GM23338 (cell line): ENCODE measurements at regions not wholly inside any gene's neighbourhood (a gene's known extent, or its start where the extent isn't known, plus 50 kb on each side); places are given as distances from the start of the nearest gene placed in this dataset.

ENCODE experiments used
- ATAC-seq: fragments of 200-7000 bp; cut with Tn5 transposase; 3 replicates; pipeline ENCODE4 v1.9.1; 2020
- DNase-seq: peaks from one replicate; pipeline ENCODE4 v3.0.0-alpha.2; 2015; ENCODE audit warnings: low spot score
- H2AFZ ChIP-seq: fragments of 200-600 bp; sonication (generic); 2 replicates; pipeline ENCODE4 v1.8.0; 2016; ENCODE audit warnings: antibody characterized with exemption, mild to moderate bottlenecking, moderate library complexity
- H3F3A ChIP-seq: fragments of 200-600 bp; sonication (generic); replicated peaks from 2 replicates; pipeline ENCODE4 v1.8.0; 2017; ENCODE audit warnings: antibody characterized with exemption, mixed run types, low read depth
- H3K27ac ChIP-seq: fragments of 200-600 bp; sonication (generic); 2 replicates; pipeline ENCODE4 v1.6.1; 2016; ENCODE audit warnings: low read depth
- H3K27me3 ChIP-seq: fragments of 200-600 bp; sonication (generic); 2 replicates; pipeline ENCODE4 v1.8.0; 2016; ENCODE audit warnings: mild to moderate bottlenecking, mixed run types, moderate library complexity; ENCODE audit not compliant: insufficient read depth
- H3K36me3 ChIP-seq: fragments of 200-600 bp; sonication (generic); 2 replicates; pipeline ENCODE4 v1.8.0; 2016; ENCODE audit warnings: mild to moderate bottlenecking; ENCODE audit not compliant: insufficient read depth
- H3K4me1 ChIP-seq: fragments of 200-600 bp; sonication (generic); 2 replicates; pipeline ENCODE4 v1.8.0; 2016; ENCODE audit warnings: mild to moderate bottlenecking, moderate library complexity; ENCODE audit not compliant: insufficient read depth
- H3K4me2 ChIP-seq: fragments of 200-600 bp; sonication (generic); 2 replicates; pipeline ENCODE4 v1.7.1; 2017; ENCODE audit warnings: mixed run types
- H3K4me3 ChIP-seq: fragments of 200-600 bp; sonication (generic); 2 replicates; pipeline ENCODE4 v1.6.1; 2016; ENCODE audit warnings: mixed run types
- H3K79me2 ChIP-seq: fragments of 200-600 bp; sonication (generic); replicated peaks from 2 replicates; pipeline ENCODE4 v1.8.0; 2017; ENCODE audit warnings: mild to moderate bottlenecking; ENCODE audit not compliant: insufficient read depth
- H3K9me2 ChIP-seq: fragments of 200-600 bp; sonication (generic); 2 replicates; pipeline ENCODE4 v1.8.0; 2017; ENCODE audit not compliant: insufficient read depth
- H4K20me1 ChIP-seq: fragments of 200-600 bp; sonication (generic); replicated peaks from 2 replicates; pipeline ENCODE4 v1.8.0; 2017; ENCODE audit warnings: mild to moderate bottlenecking; ENCODE audit not compliant: insufficient read depth
- H3K27ac Mint-ChIP-seq: 2 replicates; pipeline ENCODE4 v1.8.0; 2020; ENCODE audit warnings: inconsistent platforms, mild to moderate bottlenecking, moderate library complexity, mixed read lengths
- H3K27me3 Mint-ChIP-seq: 3 replicates; pipeline ENCODE4 v1.8.0; 2022; ENCODE audit warnings: low read depth, mild to moderate bottlenecking, moderate library complexity, mixed read lengths, inconsistent platforms; ENCODE audit not compliant: insufficient read depth, poor library complexity
- H3K36me3 Mint-ChIP-seq: 3 replicates; pipeline ENCODE4 v1.8.0; 2021; ENCODE audit warnings: low read depth, mild to moderate bottlenecking, inconsistent platforms, moderate library complexity, mixed read lengths
- H3K4me1 Mint-ChIP-seq: 3 replicates; pipeline ENCODE4 v1.8.0; 2020; ENCODE audit warnings: mild to moderate bottlenecking, inconsistent platforms, mixed read lengths
- H3K4me3 Mint-ChIP-seq: 3 replicates; pipeline ENCODE4 v1.8.0; 2021; ENCODE audit warnings: moderate library complexity, mild to moderate bottlenecking, inconsistent platforms, mixed read lengths
- H3K9me3 Mint-ChIP-seq: 3 replicates; pipeline ENCODE4 v1.8.0; 2020; ENCODE audit warnings: moderate library complexity, mild to moderate bottlenecking, inconsistent platforms, mixed read lengths
- CREB1 ChIP-seq: fragments of 250-450 bp; sonication (Bioruptor Pico); IDR thresholded peaks from 2 replicates; pipeline ENCODE4 v1.5.0; 2020; ENCODE audit warnings: low read depth, mild to moderate bottlenecking, moderate library complexity
- EZH2 ChIP-seq: fragments of 200-600 bp; sonication (generic); IDR thresholded peaks from one replicate; pipeline ENCODE4 v1.8.0; 2017; ENCODE audit warnings: antibody characterized with exemption, mild to moderate bottlenecking, low read depth; ENCODE audit not compliant: unreplicated experiment
- EZH2phosphoT487 ChIP-seq: fragments of 200-600 bp; sonication (generic); IDR thresholded peaks from one replicate; pipeline ENCODE4 v1.8.1; 2018; ENCODE audit warnings: antibody characterized with exemption; ENCODE audit not compliant: unreplicated experiment
- JUNB ChIP-seq: IDR thresholded peaks from one replicate; pipeline ENCODE4 v1.6.1; 2016; ENCODE audit warnings: antibody characterized with exemption; ENCODE audit not compliant: unreplicated experiment
- POLR2AphosphoS5 ChIP-seq: IDR thresholded peaks from 2 replicates; pipeline ENCODE4 v1.6.1; 2016; ENCODE audit warnings: antibody characterized with exemption, low read depth
- REST ChIP-seq: IDR thresholded peaks from one replicate; pipeline ENCODE4 v1.6.1; 2018; ENCODE audit warnings: antibody characterized with exemption; ENCODE audit not compliant: unreplicated experiment
- TF ChIP-seq, protein P1 (sequence below): fragments of 250-450 bp; sonication (Bioruptor Pico); IDR thresholded peaks from 2 replicates; pipeline ENCODE4 v1.5.0; 2020; ENCODE audit warnings: mild to moderate bottlenecking, moderate library complexity
- TF ChIP-seq, protein P2 (sequence below), 2 experiments: fragments of 200-600 bp in 1 of 2; sonication (generic) in 1 of 2; conservative IDR thresholded peaks; 2 replicates each; pipeline versions ENCODE4 v1.5.1 to v1.6.1; 2016 to 2017; ENCODE audit warnings: antibody characterized with exemption in 2 of 2, low read depth in 2 of 2, mild to moderate bottlenecking in 2 of 2, moderate library complexity in 1 of 2

GRCh38 chr13:72258340-72258981 lies 391.5 kb upstream of the DACH1 start:
- no peak overlapping the region for H3K27ac Mint-ChIP-seq
- DNase-seq (peak; percentile 52), ATAC-seq (peak; percentile 85)
- H3K9me3 Mint-ChIP-seq, result no peaks in the 10 kb centered on the region
- no peaks in the 10 kb centered on the region for H3K36me3 Mint-ChIP-seq
- no peak for TF ChIP-seq EZH2phosphoT487
- TF ChIP-seq, protein P1, sequence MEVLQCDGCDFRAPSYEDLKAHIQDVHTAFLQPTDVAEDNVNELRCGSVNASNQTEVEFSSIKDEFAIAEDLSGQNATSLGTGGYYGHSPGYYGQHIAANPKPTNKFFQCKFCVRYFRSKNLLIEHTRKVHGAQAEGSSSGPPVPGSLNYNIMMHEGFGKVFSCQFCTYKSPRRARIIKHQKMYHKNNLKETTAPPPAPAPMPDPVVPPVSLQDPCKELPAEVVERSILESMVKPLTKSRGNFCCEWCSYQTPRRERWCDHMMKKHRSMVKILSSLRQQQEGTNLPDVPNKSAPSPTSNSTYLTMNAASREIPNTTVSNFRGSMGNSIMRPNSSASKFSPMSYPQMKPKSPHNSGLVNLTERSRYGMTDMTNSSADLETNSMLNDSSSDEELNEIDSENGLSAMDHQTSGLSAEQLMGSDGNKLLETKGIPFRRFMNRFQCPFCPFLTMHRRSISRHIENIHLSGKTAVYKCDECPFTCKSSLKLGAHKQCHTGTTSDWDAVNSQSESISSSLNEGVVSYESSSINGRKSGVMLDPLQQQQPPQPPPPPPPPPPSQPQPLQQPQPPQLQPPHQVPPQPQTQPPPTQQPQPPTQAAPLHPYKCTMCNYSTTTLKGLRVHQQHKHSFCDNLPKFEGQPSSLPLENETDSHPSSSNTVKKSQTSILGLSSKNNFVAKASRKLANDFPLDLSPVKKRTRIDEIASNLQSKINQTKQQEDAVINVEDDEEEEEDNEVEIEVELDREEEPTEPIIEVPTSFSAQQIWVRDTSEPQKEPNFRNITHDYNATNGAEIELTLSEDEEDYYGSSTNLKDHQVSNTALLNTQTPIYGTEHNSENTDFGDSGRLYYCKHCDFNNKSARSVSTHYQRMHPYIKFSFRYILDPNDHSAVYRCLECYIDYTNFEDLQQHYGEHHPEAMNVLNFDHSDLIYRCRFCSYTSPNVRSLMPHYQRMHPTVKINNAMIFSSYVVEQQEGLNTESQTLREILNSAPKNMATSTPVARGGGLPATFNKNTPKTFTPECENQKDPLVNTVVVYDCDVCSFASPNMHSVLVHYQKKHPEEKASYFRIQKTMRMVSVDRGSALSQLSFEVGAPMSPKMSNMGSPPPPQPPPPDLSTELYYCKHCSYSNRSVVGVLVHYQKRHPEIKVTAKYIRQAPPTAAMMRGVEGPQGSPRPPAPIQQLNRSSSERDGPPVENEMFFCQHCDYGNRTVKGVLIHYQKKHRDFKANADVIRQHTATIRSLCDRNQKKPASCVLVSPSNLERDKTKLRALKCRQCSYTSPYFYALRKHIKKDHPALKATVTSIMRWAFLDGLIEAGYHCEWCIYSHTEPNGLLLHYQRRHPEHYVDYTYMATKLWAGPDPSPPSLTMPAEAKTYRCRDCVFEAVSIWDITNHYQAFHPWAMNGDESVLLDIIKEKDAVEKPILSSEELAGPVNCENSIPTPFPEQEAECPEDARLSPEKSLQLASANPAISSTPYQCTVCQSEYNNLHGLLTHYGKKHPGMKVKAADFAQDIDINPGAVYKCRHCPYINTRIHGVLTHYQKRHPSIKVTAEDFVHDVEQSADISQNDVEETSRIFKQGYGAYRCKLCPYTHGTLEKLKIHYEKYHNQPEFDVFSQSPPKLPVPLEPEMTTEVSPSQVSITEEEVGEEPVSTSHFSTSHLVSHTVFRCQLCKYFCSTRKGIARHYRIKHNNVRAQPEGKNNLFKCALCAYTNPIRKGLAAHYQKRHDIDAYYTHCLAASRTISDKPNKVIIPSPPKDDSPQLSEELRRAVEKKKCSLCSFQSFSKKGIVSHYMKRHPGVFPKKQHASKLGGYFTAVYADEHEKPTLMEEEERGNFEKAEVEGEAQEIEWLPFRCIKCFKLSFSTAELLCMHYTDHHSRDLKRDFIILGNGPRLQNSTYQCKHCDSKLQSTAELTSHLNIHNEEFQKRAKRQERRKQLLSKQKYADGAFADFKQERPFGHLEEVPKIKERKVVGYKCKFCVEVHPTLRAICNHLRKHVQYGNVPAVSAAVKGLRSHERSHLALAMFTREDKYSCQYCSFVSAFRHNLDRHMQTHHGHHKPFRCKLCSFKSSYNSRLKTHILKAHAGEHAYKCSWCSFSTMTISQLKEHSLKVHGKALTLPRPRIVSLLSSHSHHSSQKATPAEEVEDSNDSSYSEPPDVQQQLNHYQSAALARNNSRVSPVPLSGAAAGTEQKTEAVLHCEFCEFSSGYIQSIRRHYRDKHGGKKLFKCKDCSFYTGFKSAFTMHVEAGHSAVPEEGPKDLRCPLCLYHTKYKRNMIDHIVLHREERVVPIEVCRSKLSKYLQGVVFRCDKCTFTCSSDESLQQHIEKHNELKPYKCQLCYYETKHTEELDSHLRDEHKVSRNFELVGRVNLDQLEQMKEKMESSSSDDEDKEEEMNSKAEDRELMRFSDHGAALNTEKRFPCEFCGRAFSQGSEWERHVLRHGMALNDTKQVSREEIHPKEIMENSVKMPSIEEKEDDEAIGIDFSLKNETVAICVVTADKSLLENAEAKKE (CRISPR knock-in tag), result 0 out of 2 replicates have a peak, but pooled peaks have one; percentile 28
- peak; percentile 86 for TF ChIP-seq CREB1 (CRISPR knock-in tag)
- TF ChIP-seq EZH2, result no peak
- peaks cover 3% of the 10 kb centered on the region for H3K27me3 Mint-ChIP-seq
- no peaks in the 10 kb centered on the region for H3K27me3 ChIP-seq
- no peaks in the 10 kb centered on the region; the same call in 1 of the 2 replicates for H3K4me1 ChIP-seq
- no peak overlapping the region for H3K4me3 ChIP-seq
- no peaks in the 10 kb centered on the region for H3K79me2 ChIP-seq
- no peaks in the 10 kb centered on the region for H3K9me2 ChIP-seq
- H3K4me3 Mint-ChIP-seq, result no peak overlapping the region
- H3K4me2 ChIP-seq, result no peak overlapping the region
- no peak overlapping the region for H3K27ac ChIP-seq
- no peaks in the 10 kb centered on the region for H3K36me3 ChIP-seq
- H2AFZ ChIP-seq, result no peak overlapping the region
- H3K4me1 Mint-ChIP-seq, result peaks cover 12% of the 10 kb centered on the region
- H3F3A ChIP-seq, result no peaks in the 10 kb centered on the region
- no peaks in the 10 kb centered on the region for H4K20me1 ChIP-seq

DNA sequence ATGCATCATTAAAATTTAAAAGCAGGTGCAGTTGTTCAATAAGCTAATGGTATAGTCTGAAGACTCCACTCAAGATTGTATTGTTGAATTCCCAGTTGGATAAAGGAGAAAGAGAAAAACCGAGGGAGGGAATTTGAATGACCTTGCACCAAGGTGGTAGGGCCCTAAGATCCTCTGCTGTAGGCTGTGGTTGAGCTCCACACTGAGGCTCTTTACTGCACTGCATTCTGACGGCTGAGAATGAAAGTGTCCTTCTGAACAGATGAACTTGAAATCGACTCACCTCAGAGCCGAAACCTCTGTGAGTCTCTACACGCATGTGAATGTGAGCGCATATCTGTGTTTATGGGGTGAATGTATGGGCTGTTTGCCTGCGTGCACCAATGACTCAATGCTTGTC lies 388.9 kb upstream of the DACH1 start:
- Histone ChIP-seq H2AFZ (no peak overlapping the region), H3K9me2 (no peaks in the 10 kb centered on the region), H3K4me3 (no peak overlapping the region), H3K4me1 (no peaks in the 10 kb centered on the region; the same call in 1 of the 2 replicates), H3K79me2 (no peaks in the 10 kb centered on the region), H3K36me3 (no peaks in the 10 kb centered on the region), H3K27me3 (no peaks in the 10 kb centered on the region), H3K4me2 (no peak overlapping the region), H3F3A (no peaks in the 10 kb centered on the region), H4K20me1 (no peaks in the 10 kb centered on the region), H3K27ac (no peak overlapping the region)
- H3K4me3 Mint-ChIP-seq, result no peak overlapping the region
- H3K27ac Mint-ChIP-seq, result no peak overlapping the region
- no peaks in the 10 kb centered on the region for H3K9me3 Mint-ChIP-seq
- H3K27me3 Mint-ChIP-seq, result peaks cover 3% of the 10 kb centered on the region
- peaks cover 12% of the 10 kb centered on the region for H3K4me1 Mint-ChIP-seq
- DNase-seq (peak; percentile 82), ATAC-seq (peak; percentile 99)
- no peaks in the 10 kb centered on the region; the same call in 2 of the 3 replicates for H3K36me3 Mint-ChIP-seq
- TF ChIP-seq, protein P2, sequence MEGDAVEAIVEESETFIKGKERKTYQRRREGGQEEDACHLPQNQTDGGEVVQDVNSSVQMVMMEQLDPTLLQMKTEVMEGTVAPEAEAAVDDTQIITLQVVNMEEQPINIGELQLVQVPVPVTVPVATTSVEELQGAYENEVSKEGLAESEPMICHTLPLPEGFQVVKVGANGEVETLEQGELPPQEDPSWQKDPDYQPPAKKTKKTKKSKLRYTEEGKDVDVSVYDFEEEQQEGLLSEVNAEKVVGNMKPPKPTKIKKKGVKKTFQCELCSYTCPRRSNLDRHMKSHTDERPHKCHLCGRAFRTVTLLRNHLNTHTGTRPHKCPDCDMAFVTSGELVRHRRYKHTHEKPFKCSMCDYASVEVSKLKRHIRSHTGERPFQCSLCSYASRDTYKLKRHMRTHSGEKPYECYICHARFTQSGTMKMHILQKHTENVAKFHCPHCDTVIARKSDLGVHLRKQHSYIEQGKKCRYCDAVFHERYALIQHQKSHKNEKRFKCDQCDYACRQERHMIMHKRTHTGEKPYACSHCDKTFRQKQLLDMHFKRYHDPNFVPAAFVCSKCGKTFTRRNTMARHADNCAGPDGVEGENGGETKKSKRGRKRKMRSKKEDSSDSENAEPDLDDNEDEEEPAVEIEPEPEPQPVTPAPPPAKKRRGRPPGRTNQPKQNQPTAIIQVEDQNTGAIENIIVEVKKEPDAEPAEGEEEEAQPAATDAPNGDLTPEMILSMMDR (conservative IDR thresholded peaks at IDR 0.05; ENCODE audit: low read depth in 2 of 2), result peak; percentile 78 to 94
- TF ChIP-seq JUNB (no peak), POLR2AphosphoS5 (no peak), EZH2phosphoT487 (no peak), REST (no peak)
